GM19043 (cell line): ENCODE measurements at regions not wholly inside any gene's neighbourhood (a gene's known extent, or its start where the extent isn't known, plus 50 kb on each side); places are given as distances from the start of the nearest gene placed in this dataset.
"Not testable (repeated sequence)": the region's sequence is repeated elsewhere in the genome, so short reads cannot be mapped to it uniquely, and the experiment has no call there.

Experiments
- ATAC-seq: cut with Tn5 transposase; IDR thresholded peaks from one replicate; pipeline ENCODE4 v1.9.1; 2021; ENCODE audit warnings: low read depth; ENCODE audit not compliant: unreplicated experiment

DNA sequence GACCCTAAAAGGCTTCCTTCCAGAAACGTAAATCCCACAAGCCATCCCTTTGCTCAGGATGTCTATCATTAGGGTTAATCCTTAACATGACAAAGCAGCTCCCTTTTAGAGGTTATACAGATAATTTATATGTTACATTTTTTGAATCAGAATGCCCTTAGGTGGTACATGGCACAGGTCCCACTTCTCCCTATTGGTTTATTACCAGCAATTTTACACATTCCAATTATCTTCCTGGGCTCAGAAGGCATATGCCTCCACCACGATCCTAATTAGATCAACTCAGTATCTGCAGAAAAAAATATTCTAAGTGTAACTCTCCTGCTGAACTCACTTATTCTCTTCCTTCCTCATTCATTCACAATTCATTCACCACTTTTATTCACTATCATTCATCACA lies 507.0 kb upstream of the MAP2 start:
- ATAC-seq: no peak

- ATAC-seq: not testable (repeated sequence)
Measured at GRCh38 chr2:208921358-208921757, 502.5 kb upstream of the MAP2 start.

DNA sequence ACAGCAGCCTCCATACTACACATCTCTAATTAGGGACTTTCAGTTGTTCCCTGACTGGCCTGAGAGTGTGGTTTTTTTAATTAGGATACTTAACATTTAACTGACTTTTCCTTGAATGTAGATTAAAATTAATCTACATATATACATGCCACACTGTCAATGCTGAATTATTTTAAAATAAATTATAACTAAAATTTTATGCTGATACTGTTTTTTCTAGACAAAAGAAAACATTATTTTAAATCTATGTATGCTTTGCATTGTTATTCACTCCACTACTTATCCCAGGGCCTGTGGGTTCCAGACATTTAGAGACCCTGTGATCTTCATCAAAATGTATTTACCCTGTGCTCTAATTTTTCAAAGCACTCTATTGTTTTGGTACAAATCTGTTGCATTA lies 496.0 kb upstream of the MAP2 start:
- ATAC-seq: no peak

DNA sequence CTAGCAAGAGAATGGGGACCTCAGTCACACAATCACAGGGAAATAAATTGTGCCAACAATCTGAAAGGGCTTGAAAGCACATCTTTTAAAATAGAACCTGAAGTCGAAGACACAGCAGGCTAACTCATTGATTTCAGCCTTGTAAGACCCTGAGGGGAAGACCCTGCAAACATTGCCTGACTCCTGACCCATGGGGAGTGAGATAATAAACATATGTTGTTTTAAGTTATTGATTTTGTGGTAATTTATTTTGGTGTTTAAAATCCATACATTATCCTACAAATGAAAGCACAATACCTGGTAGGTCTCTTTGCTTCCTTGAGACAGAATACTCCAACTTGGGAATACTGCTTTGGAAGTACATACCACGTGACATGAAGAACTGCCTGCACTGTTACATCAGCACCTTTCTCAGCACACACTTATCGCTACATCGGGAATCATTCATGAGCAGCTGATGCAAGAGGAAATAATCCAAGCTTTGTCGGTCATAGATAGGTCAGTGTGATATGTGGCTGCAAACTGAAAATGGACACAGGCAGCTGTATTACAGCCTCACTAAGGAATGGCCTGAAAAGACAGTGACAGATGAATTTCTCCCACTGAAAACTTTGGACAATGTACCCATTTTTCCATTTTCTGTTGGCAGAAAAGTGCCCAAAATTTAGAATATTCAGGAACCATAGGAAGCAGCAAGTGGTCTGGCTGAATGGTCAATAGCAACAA lies 494.5 kb upstream of the MAP2 start:
- no peak for ATAC-seq

- ATAC-seq: no peak
Measured at GRCh38 chr2:208929894-208930427, 493.9 kb upstream of the MAP2 start.

- no peak for ATAC-seq
Measured at GRCh38 chr2:208935531-208935930, 488.3 kb upstream of the MAP2 start.

GRCh38 chr2:208937521-208937920 lies 486.3 kb upstream of the MAP2 start:
- no peak for ATAC-seq

DNA sequence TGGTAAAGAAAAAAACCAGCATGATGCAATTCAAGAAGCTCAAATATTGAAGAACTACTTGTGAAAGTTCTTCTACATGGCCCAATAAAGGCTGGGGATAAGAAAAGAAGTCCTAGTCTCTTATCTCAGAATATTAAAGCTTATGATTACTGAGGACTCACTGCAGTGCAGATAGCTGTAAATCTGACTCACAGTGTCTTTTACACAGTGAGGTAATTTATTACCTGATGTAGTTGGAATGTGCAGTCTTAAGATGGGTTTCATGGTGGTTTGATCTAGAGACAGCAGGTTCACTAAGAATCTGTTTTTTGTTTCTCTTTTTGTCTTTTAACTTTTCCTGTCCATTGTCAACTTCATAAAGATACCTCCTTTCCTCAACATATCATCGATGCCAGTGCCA lies 484.0 kb upstream of the MAP2 start:
- ATAC-seq: no peak

DNA sequence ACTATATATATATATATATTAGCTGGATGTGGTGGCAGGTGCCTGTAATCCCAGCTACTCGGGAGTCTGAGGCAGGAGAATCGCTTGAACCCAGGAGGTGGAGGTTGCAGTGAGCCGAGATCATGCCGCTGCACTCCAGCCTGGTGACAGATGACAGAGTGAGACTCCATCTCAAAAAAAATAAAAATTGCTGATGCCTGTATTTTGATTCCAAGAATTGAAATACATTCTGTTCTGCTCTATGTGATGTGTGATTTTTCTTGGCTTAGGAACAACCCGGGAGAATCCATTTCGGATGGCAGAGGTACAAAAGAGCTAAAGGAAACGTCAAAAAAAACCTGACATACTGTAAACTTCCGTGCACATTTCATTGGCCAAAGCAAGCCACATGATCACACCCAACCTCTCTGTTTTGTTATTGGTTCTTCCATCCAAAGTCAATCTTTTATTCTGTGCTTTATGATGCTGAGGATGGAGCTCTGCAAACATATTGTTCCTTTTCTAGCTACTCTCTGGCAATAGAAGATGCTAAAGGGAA lies 478.1 kb upstream of the MAP2 start:
- ATAC-seq: no peak

GRCh38 chr2:208948073-208948472 lies 475.8 kb upstream of the MAP2 start:
- ATAC-seq: no peak

- ATAC-seq: no peak
Measured at GRCh38 chr2:208970070-208970469, 453.8 kb upstream of the MAP2 start.

GRCh38 chr2:208977582-208977981 lies 446.3 kb upstream of the MAP2 start:
- no peak for ATAC-seq

GRCh38 chr2:208978946-208979345 lies 444.9 kb upstream of the MAP2 start:
- ATAC-seq: no peak

DNA sequence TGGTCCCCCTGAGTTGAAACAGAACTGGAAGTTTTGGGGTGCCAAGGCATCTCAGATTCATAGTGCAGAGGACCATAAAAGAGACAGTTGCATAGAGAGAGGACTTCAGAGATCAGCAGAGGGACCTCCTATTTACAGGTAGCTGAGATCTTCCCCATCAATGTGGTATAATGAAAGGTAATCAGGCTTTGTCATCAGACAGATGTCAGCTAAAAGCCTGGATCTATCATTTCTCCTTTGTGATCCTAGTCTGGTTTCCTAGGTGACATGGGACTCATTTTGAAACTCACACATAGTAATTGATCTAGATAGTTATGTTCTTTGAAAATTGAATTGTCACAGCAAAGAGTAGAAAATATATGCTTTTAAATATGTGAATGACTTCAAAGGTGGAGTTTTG lies 443.5 kb upstream of the MAP2 start:
- ATAC-seq: no peak

GRCh38 chr2:208982831-208983230 lies 441.0 kb upstream of the MAP2 start:
- ATAC-seq: no peak

DNA sequence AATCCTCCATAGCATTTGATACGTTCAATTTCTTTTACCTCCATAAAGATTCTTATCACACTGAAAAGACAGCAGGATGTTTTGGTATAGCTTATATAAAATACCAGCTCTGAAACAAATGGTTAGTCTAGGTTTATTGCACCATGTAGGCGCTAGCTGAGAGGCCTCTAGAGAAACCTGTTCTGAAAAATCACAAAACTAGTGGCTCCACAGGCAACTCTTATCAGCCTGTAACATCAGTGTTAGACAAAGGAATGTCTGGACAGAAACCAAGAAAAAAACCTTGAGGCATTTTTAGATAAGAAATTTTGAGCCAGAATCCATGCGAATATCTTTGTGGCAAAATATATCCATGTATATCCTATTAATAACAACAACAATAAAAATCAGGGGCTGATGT lies 440.4 kb upstream of the MAP2 start:
- ATAC-seq: no peak

GRCh38 chr2:208984376-208985090 lies 439.3 kb upstream of the MAP2 start:
- no peak for ATAC-seq

DNA sequence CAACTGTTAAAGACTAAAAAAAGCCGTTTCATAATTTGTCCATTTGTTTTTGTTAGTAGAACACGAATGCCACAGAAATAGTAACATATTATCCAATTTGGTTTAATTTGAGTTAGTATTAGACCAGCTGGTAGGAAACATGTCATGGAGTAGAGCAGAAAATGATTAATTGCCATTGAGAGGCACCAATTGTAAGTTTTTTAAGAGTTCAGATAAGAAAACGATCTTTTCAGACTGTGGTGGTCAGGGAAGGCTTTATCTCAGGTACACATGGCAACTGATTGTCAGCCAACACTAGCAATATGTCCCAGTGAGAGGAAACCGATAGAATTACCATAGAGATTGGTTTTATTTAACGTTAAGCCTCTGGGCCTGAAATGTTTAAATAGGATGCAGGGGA lies 438.2 kb upstream of the MAP2 start:
- ATAC-seq: no peak

DNA sequence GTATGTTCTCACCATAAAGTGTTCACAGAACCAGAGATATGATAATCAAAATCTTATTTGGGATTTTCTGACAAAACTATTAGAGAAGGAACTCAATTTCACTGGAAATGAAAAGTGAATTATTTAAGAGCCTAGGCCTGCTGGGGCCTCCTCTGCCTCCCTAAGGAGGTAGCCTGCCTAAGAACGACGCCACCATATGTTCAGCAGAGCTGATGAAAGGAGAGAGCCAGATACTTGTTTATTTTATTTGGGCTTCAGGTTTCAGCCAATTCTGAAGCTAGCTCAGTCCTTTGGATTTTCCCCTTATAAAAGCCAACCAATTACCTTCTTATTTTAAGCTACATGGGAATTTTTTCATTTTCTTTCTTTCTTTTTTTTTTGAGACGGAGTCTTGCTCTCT lies 433.1 kb upstream of the MAP2 start:
- no peak for ATAC-seq

- no peak for ATAC-seq
Measured at GRCh38 chr2:208999911-209000310, 423.9 kb upstream of the MAP2 start.

- ATAC-seq: no peak
Measured at GRCh38 chr2:209002054-209002453, 421.8 kb upstream of the MAP2 start.

GRCh38 chr2:209005371-209005770 lies 418.5 kb upstream of the MAP2 start:
- no peak for ATAC-seq
